ENCODE measurements at regions not wholly inside any gene's neighbourhood (a gene's known extent, or its start where the extent isn't known, plus 50 kb on each side); places are given as distances from the start of the nearest gene placed in this dataset.

DNA sequence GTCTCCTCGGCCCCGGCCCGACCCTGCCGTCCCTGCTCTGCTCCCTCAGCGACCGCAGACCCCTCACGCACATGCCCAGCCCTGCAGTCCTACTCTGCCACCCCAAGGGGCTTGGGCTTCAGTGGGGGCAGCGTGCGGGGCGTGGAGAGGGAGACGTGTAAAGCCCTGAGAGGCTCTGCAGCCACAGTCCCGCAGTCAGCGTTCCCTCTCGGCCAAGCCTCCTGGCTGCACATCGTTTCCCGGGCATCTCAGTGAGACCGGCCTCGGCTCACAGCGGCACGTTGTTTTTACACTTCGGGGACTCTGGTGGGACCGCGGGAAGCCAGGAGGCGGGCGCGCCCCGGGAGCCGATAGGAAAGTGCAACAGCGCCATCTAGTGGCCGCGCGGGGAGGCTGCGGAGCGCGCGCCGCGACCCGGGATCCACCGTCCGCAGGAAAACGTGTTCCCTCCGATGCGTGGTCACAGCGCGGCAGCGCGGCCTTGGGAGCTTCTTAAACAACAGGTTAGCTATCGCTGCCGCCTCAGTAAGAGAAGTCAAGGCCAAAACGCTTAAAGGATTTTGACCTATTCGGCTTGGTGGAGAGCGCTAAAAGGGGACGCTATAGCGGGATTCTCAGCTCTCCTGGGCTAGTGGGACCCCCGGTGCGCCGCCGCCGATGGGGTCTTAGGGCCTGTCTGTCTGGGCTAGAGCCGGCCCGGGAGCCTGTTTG, 226.8 kb upstream of the IGF1R start:
- DNase-seq, result peak; percentile 51

DNA sequence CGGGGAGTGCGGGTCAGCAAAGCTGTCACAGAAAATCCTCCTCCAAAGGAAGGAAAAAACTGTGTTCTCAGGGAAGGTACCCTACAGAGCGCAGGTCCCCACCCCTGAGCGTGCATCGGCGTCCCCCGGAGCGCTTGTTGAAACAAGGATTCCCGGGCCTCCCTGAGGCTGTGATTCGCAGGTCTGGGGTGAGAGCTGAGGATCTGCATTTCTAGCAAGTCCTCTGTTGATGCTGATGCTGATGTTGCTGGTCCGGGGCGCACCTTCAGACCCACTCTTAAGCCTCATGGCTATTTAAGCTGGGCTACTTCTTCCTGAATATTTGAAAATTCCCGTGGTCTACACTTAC, 226.2 kb upstream of the IGF1R start:
- DNase-seq, result no peak

DNA sequence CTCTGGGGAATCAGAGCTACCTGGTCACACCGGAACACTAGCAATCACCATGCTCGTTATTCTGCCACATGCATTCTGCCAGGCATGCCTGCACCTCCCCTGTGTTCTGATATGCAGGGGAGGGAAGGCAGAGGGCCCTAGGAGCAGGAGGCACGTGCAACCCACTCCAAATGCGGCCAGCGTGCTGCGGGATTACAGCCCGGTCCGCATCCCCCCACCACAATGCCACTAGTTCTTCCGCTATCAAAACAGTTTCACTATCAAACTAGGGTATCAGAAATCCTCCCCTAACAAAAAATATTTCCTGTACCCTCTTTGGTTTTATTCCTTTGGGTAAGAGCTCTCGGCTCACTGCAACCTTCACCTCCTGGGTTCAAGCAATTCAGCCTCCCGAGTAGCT, 223.2 kb upstream of the IGF1R start:
- no peak for DNase-seq

DNA sequence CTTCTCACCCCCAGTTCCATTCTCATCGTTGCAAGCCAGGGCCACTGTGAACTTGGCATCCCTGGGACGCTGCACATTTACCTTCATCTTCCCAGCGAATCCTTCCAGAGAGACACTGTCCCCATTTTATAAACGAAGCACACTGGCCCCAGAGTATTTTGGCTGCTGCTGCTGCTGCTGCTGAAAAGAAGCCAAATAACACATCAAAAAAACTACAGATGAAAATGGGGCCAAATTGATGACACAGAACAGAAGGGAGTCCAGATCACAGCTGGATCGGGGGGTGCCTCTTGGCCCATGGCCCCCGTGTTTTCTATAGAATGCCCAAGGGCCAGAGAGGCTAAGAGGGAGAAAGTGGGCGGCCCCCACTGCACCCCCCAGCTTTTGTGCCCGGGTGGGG, 221.0 kb upstream of the IGF1R start:
- DNase-seq, result no peak

DNA sequence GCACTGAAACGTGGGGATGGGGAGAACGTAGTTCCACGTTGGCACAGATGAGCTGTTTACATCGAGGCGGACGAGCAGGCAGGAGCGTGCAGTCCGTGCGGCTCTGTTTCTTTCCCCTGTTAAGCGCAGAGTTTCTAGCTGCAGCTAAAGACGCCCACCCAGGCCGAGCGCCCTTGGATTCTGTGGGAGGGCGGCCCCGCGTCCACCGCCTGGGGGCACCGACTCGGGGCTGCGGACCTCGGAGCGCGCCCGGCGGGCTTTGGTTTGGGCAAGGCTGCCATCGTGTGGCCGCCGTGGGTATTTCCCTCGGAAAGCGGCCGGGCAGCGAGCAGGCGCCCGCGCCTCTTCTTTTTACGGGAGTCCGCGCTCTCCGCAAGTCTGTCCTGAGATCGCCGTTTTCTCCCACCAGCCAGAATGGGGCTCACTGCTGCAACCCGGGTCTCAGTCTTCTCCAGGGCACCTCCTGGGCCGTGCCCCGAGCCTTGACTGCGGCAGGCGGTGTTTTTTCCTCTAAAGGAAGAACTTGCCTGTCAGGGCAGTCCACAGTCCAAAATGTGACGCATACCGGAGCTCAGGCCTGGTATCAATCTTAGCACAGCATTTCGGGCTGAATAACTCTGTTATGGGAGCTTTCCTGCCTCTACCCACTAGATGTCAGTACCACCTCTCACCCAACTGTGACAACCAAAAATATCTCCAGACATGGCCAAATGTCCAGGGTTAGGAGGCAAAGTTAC, 219.9 kb upstream of the IGF1R start:
- DNase-seq, result peak; percentile 41

DNA sequence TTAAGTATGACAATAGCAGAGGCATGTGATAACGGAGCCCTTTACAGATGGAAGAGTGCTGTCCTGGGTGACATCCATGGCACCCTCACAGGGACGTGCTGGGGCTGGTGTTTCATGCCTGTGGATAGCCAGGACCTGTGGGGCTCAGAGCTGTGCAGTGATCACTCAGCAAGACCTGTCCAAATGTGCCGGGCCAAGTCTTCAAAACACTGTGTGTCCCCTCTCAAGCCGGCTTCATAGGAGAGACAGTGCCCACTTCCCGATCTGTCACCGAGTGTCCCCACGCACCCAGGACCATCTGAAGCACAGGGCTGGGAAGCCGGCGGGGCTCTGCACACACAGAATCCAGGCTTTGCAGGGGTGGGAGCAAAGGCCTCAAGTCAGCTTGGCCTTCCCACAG, 217.2 kb upstream of the IGF1R start:
- DNase-seq, result no peak

DNA sequence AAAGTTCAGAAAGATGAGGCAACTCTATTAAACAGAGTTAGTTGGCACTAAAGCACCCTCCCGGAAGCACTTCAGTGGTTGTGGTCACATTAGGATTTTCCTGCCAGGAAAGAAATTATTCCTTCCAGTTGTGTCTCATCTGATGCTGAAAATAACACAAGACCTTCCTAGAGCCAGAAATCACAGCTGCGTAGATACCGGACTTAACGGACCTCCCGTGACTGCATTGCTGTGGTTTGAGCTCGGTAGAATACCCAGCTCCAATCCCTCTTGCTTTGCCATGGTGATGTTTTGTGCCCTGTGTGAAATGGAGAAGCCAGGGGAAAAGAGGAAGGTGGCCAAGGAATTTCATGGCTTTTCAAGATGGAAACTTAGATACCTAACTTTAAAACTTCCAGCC, 215.0 kb upstream of the IGF1R start:
- no peak for DNase-seq

DNA sequence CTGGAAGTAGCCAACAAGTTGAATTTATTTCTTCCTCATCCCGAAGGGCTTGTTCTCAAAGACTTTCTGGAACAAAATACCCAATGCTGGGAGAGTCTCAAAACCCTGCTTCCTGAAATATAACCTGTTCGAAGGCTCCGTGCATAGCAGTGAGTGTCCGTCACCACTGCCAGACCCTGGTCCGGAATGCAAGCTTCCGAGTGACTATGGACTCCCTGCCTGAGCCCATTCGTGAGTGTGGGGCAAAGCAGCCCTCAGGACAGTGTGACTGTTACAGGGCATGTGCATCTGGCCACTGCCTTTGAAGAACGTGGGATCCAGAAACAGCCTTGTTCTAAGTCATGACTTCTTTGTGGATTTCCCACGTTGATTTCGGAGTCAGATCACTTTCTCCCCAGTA, 214.5 kb upstream of the IGF1R start:
- no peak for DNase-seq

DNA sequence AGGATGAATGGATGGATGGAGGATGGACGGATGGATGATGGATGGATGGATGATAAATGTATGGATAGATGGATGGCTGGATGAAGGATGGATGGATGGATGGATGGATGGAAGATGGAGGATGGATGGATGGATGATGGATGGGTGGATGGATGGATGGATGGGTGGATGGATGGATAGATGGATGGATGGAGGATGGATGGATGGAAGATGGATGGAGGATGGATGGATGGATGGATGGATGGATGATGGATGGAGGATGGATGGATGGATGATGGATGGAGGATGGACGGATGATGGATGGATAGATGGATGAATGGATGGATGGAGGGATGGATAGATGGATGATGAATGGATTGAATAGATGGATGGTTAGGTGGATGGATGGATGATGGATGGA, 210.6 kb upstream of the IGF1R start:
- no peak for DNase-seq

DNA sequence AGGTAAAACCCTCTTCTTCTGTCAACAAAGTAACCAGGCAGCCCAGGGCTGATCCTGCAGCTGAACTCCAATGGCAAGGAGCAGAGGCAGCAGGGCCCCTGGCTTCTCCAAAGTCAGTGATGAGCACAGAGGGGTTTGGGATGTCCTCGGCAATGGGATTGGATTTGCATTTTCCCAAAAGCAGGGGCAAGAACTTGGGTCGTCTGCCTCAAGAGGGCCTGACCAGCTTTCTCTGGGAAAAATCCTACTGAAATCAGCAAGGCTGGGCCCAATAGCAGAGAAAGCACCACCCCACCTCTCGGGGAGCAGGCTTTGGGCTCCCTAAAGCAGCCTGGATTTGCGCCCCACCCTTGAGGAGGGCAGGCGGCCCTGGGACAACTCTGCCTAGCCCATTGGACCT, 210.0 kb upstream of the IGF1R start:
- no peak for DNase-seq

DNA sequence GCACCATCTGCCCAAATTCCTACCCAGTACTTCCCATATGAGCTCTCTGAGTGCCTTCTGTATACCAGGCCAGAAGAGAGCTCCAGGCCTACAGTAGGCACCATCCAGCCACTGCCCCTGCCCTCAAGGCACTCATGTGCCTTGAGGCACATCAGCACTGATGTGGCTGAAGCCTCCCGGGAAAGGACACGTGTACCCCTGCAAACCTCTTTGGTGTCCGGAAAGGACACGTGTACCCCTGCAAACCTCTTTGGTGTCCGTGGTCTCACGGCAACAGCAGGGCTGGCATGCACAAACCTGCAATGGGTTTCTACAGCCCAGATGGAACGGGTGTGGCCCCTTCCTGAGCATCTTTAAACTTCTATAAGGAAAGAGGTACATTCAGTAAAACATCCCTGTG, 209.4 kb upstream of the IGF1R start:
- no peak for DNase-seq

DNA sequence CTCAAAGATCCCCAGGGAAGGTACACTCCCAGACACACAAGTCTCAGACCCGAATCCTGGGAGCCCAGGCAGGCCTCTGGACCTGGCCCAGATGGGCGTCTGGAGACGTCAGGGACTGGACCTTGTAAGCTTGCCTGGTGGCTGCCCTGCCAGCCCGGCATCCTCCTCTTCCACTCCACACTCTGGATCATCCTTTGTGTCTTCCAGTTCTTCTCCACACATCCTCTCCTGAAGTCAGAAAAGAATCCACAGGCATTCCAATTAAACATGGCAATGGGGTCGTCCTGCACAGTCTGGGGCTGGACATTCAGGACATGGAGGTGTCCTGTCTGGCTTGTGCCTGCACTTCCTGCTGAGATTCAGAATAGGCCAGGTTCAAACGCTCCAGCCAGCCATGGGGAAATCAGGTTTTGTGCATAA, 208.8 kb upstream of the IGF1R start:
- no peak for DNase-seq

DNA sequence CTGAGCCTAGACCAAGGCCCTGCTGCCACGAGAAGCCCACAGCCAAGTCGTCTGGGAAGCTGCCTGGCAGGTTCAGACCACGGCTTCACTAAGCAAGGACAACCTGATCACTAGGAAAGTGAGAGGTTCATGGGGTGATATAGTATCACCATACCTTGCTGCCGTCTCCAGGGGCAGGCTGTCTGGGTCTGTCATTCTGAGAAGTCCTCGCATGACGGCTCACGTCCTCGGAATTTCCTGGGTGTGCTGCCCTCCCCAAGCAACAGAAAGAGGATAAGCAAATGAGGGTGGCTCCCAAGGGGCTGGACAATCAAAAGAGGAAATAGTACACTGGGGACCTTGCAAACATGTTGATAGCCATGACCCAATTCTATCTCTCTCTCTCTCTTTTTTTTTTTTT, 207.4 kb upstream of the IGF1R start:
- no peak for DNase-seq

DNA sequence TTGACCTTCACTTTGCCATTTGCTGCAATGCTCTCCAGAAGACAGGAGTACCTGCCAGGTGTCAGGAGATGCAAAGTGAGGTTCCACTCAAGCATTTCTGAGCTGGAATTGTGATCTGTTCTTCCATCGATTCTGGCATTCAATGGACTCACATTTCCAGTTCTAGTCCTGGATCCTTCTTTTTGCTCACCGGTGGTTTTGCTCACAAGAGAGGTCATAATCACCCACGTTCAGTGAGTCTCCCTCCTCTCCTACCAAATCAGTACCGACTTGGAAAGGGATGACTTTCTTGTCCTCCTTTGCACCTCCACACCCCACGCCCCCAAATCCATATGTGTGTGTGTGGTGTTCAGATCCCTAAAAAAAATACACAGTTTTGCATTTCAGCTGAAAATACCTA, 206.7 kb upstream of the IGF1R start:
- no peak for DNase-seq

DNA sequence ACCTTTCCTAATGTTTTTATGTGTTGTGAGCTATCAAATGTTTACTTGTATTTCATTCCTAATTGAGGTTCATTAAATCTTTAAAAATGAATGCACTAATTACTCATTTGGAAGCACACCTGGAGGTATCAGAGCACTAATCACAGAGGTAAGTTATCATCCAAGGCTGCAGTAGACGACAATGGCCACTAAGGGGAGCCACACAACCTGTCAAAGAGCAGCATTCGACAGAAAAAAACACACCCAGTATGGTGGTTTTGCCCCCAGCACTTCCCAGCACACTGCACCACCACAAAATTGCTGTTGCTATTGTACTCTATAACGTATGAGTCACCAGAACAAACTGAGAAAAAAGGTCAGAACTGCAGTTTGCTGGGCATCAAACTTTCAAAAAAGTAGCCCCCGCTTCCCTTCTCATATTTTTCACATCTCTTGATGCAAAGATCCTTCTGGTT, 205.9 kb upstream of the IGF1R start:
- DNase-seq, result no peak

DNA sequence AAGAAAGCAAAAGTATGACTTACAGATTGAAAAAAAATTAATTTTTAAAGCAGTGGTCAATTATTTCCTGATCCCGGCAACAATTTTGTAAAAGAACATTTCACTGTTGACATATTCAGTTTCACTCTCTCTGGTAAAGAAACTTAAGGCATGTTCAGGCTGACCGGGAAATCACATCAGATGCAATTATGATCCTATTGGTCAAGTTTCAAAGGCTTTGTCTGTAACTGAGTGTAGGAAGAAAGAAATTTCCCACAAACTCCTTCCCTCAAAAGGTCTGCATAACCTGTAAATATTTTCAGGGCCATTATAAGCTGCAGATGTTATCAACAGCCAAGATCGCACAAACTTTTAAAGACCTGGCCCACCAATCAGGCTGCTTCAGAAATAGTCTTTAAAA, 205.4 kb upstream of the IGF1R start:
- no peak for DNase-seq

DNA sequence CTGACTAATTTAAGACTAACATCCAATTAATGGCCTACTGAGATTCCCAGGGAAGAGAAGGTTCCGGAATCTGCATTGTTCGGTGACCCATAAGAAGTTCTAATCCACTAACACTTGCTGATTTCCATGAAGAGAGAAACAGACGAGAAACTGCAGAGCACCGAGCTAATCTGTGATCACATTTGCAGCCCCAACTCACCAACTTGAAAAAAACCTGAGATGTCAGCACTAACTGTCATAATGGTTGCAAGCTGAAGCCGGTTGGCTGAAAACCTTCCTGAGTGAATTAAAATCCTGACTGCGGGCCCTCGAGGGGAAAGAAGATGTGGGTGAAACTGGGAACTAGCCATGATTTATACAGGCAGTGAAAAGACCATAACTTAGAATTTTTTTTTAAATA, 204.8 kb upstream of the IGF1R start:
- no peak for DNase-seq

DNA sequence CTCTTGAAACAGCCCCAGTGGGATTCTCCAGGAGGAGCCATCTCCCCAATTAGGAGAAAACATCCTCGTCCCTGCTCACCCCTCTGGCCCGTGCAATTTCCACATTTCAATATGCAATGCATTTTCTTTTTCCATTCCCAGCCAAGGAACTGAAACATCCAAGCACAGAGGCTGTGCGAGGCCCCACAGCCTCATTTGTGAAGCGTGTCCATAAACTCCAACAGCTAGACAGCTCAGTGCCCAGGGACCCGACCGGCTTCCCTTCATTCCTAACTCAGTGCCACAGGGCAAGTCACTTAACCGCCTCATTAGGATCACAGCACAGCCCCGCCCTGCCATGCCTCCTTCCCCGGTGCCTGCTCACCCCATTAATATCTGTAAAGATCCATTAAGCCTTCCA, 204.2 kb upstream of the IGF1R start:
- DNase-seq, result no peak

DNA sequence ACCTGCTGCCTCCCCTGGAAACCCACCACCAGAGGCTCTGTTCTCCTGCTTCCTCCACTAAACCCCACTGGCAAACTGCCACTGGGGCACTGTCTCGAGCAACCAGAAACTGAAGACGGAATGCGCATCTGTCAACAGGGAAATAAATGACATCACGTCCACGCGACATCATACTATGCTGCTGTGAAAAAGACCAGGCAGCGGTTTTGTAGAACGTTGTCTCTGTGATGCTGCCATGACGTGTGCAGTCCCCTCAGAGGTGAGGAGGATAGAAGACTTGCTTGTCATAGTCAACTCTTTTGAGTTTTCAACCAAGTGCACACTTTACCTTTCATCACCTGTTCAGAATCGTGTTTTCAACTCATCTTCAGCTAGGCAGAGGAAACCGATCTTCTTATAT, 203.0 kb upstream of the IGF1R start:
- DNase-seq, result no peak

DNA sequence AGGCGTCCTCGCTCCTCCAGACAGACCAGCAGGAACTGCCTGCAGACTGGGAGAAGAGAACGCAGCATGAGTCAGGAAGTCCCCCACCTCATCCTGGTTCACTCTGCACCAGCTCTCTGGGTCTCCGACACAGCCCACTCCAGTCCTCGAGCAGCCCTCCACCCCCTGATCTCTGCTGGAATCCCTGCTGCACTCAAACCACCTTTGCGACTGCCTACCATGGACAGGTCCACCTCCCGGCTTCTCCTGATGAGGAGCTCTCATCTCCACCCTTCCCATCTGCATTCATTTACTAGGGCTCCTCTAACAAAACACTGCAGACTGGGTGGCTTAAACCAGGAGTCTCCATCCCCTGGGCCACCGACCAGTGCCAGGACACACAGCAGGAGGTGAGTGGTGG, 202.3 kb upstream of the IGF1R start:
- DNase-seq, result no peak

DNA sequence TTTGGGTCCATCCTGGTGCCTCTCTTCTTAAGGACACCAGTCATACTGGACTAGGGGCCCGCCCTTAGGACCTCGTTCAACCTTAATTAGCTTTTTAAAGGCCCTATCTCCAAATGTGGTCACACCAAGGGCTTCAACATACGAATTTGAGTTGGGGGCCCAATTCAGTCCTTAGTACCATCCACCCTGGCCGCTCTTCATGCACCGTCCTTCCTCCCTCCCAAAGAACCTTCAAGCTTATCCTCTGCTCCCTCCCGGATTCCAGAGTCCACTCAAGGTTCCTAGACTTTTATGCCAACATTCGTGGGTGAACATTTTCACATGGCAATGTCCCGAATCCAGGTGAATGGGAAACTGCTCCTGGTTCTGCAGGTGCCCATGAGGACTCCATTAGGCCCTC, 201.3 kb upstream of the IGF1R start:
- no peak for DNase-seq

DNA sequence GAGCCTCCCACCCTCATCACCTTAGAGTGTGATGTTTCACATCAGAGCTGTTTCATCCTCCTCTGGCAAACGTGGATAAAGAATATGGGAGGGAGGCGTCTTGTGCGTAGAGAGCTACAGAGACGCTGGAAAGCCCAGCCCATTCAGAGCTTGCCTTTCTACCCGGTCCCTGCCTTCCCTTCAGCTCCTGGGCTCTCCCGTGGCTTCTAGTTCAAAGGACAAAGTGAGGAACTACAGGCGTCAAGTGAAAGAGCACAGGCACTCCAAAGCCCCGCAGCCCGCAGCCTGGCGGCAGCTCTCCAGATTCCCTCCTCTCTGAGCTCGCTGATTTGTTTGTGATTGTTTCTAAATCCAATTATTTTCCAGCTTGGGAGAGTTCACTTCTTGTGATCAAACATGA, 197.1 kb upstream of the IGF1R start:
- no peak for DNase-seq

DNA sequence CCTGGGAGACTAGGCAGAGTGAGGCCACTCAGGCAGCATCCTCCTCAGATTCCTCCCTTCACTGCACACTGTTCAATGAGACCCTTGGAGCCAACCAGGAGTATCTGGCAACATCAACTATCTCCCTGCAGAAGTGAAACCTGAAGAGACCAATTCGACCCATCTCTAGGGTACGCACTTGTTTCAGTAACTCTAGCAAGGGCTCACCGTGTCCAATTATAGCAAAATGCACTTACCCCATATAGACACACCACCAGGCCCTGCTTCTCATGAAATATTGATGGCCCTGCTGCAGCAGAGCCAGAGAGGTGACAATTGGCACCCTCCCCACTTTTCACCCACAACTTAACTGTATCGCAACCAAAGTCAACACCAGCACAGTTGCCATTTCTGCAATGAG, 196.1 kb upstream of the IGF1R start:
- no peak for DNase-seq

DNA sequence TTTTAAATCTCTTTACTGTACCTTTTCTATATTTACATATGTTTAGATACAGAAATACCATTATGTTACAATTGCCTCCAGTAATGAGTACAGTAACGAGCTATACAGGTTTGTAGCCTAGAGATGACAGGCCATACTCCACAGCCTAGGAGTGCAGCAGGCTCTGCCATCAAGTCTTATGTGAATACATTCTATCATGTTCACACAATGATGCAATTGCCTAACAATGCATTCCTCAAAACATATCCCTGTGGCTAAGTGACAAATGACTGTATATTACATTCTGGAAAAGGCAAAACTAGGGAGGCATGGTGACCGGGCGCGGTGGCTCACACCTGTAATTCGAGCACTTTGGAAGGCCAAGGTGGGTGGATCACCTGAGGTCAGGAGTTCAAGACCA, 192.4 kb upstream of the IGF1R start:
- no peak for DNase-seq

DNA sequence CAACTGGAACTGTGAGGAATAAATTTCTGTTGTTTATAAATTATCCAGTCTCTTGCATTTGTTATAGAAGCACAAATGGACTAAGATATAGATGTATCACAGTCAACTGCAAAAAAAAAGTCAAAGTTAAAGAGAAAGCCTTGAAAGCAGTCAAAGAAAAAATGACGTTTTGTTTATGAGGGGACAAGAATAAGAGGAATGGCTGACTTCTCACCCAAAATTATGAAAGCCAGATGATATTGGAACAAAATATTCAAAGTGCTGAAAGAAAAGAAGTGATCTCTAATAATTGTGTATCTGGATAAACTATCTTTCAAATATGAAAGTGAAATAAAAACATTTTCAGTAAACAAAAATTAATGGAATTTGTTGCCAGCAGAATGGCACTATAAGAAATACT, 171.8 kb upstream of the IGF1R start:
- DNase-seq, result no peak
